ENCODE measurements at regions not wholly inside any gene's neighbourhood (a gene's known extent, or its start where the extent isn't known, plus 50 kb on each side); places are given as distances from the start of the nearest gene placed in this dataset.

DNA sequence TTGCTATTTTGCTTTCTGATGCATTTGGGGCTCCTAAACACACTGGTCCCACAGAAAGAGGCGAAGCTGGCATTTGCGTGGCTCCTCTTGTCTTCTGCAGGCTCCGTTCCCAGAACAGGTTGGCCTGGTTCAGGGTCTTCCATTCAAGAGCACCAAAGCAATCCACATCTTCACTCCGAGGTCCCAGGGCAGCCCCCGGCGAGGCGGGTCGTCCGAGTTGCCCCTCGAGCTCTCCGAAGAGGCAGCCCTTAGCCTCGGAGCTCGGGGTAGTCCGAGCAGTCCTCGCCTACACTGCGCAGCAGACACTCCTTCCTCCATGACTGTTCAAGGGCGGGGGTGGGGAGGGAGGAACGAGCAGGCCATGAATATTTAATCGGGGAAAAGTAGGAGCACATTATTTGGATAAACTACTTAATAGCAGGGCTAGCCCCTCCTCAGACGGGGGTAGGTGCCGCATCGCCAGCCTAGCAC lies 321.3 kb downstream of the BLID start:
- Histone ChIP-seq H3K36me3 (ENCODE audit: low read depth) (no peaks in the 10 kb centered on the region), H3K9me3 (ENCODE audit: insufficient read depth, low read depth) (no peaks in the 10 kb centered on the region), H3K4me3 (no peak overlapping the region), H3K4me2 (no peak overlapping the region), H3F3A (ENCODE audit: insufficient read depth, low read depth) (no peaks in the 10 kb centered on the region), H4K20me1 (ENCODE audit: insufficient read depth) (no peaks in the 10 kb centered on the region), H3K27me3 (ENCODE audit: insufficient read depth, low read depth) (0 out of 2 replicates have a peak, but pooled peaks cover 10% of the 10 kb centered on the region), H3K9me2 (ENCODE audit: insufficient read depth) (peaks cover 4% of the 10 kb centered on the region; the same call in 1 of the 2 replicates), H3K4me1 (replicated peaks; ENCODE audit: insufficient read depth) (no peaks in the 10 kb centered on the region), H2AFZ (no peak overlapping the region), H3K79me2 (ENCODE audit: low read depth) (no peaks in the 10 kb centered on the region), H3K27ac (no peak overlapping the region)
- ChIA-PET CTCF (no interaction called here), POLR2A (ENCODE audit: unreplicated experiment) (no interaction called here)
- no TSS peak for BruUV-seq (replicated peaks)
- intact Hi-C loops (cut with micrococcal nuclease; ENCODE audit: unreplicated experiment): no loop called here
- peak in 1 of 2 experiments; percentile 28 for DNase-seq
- TF ChIP-seq EZH2 (IDR thresholded peaks at IDR 0.05; ENCODE audit: low read depth): no peak
- TF ChIP-seq, protein P1, sequence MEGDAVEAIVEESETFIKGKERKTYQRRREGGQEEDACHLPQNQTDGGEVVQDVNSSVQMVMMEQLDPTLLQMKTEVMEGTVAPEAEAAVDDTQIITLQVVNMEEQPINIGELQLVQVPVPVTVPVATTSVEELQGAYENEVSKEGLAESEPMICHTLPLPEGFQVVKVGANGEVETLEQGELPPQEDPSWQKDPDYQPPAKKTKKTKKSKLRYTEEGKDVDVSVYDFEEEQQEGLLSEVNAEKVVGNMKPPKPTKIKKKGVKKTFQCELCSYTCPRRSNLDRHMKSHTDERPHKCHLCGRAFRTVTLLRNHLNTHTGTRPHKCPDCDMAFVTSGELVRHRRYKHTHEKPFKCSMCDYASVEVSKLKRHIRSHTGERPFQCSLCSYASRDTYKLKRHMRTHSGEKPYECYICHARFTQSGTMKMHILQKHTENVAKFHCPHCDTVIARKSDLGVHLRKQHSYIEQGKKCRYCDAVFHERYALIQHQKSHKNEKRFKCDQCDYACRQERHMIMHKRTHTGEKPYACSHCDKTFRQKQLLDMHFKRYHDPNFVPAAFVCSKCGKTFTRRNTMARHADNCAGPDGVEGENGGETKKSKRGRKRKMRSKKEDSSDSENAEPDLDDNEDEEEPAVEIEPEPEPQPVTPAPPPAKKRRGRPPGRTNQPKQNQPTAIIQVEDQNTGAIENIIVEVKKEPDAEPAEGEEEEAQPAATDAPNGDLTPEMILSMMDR (conservative IDR thresholded peaks at IDR 0.05): no peak

DNA sequence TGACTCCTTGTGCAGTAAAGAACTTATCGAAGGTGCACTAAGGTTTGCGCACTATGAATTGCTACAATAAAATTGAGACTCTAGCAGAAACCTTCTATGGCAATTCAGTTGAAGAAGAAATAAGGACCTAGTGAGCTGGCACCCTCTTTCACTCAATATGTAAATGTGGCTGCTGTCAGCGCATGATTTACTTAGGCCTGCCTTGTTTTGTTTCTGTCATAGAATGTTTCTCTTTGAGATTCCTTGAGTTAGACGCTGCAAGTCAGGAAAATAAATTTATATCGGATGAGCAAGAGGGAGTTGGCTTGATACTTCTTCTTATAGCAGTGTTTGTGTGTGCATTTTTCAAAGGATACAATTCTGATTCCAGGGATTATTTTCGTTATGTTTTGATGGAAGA lies 322.1 kb downstream of the BLID start:
- no TSS peak for BruUV-seq (replicated peaks)
- no peak overlapping the region for H3K4me3 ChIP-seq
- no peaks in the 10 kb centered on the region for H3F3A ChIP-seq (ENCODE audit: insufficient read depth, low read depth)
- peak overlapping the region; percentile 48; the same call in 1 of the 2 replicates for H2AFZ ChIP-seq
- peak in 1 of 2 experiments; percentile 12 for DNase-seq
- no peaks in the 10 kb centered on the region for H3K9me3 ChIP-seq (ENCODE audit: insufficient read depth, low read depth)
- H4K20me1 ChIP-seq (ENCODE audit: insufficient read depth): no peaks in the 10 kb centered on the region
- no peaks in the 10 kb centered on the region for H3K4me1 ChIP-seq (replicated peaks; ENCODE audit: insufficient read depth)
- H3K4me2 ChIP-seq: no peak overlapping the region
- H3K27me3 ChIP-seq (ENCODE audit: insufficient read depth, low read depth): 0 out of 2 replicates have a peak, but pooled peaks cover 10% of the 10 kb centered on the region
- H3K79me2 ChIP-seq (ENCODE audit: low read depth): no peaks in the 10 kb centered on the region
- no peak overlapping the region for H3K27ac ChIP-seq
- ChIA-PET POLR2A (ENCODE audit: unreplicated experiment) (no interaction called here), CTCF (no interaction called here)
- intact Hi-C loops (cut with micrococcal nuclease; ENCODE audit: unreplicated experiment): no loop called here
- peaks cover 4% of the 10 kb centered on the region; the same call in 1 of the 2 replicates for H3K9me2 ChIP-seq (ENCODE audit: insufficient read depth)
- no peaks in the 10 kb centered on the region for H3K36me3 ChIP-seq (ENCODE audit: low read depth)
- TF ChIP-seq, protein P1 (conservative IDR thresholded peaks at IDR 0.05): no peak
- no peak for TF ChIP-seq EZH2 (IDR thresholded peaks at IDR 0.05; ENCODE audit: low read depth)

DNA sequence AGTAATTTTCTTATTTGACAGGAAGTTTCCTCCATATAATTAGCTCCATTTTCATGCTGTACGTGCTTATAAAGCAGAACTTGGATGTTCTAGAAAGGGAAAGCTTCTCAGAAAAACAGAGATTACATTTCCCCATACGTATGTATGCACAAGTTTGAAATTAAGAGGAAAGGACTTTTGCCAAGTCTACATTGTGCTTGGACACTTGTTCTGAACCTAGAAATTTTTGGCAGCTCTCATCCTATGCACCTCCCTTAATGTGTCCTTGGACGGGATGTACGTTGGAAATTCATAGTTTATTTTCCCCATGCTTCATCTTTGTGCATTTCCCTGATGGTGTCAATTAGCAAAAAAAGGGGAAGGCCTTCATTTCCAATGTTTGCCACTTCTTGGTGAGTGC lies 322.7 kb downstream of the BLID start:
- Histone ChIP-seq H3K79me2 (ENCODE audit: low read depth) (no peaks in the 10 kb centered on the region), H3F3A (ENCODE audit: insufficient read depth, low read depth) (no peaks in the 10 kb centered on the region), H3K4me1 (replicated peaks; ENCODE audit: insufficient read depth) (no peaks in the 10 kb centered on the region), H3K4me3 (no peak overlapping the region), H3K36me3 (ENCODE audit: low read depth) (no peaks in the 10 kb centered on the region), H2AFZ (no peak overlapping the region), H4K20me1 (ENCODE audit: insufficient read depth) (no peaks in the 10 kb centered on the region), H3K9me3 (ENCODE audit: insufficient read depth, low read depth) (no peaks in the 10 kb centered on the region), H3K27me3 (ENCODE audit: insufficient read depth, low read depth) (0 out of 2 replicates have a peak, but pooled peaks cover 10% of the 10 kb centered on the region), H3K4me2 (no peak overlapping the region), H3K9me2 (ENCODE audit: insufficient read depth) (peaks cover 4% of the 10 kb centered on the region; the same call in 1 of the 2 replicates), H3K27ac (no peak overlapping the region)
- BruUV-seq (replicated peaks): no TSS peak
- intact Hi-C loops (cut with micrococcal nuclease; ENCODE audit: unreplicated experiment): no loop called here
- peak in 1 of 2 experiments; percentile 5 for DNase-seq
- POLR2A ChIA-PET (ENCODE audit: unreplicated experiment): no interaction called here
- no peak for TF ChIP-seq EZH2 (IDR thresholded peaks at IDR 0.05; ENCODE audit: low read depth)
- TF ChIP-seq, protein P1 (conservative IDR thresholded peaks at IDR 0.05): no peak
- CTCF ChIA-PET: no interaction called here
